ENCODE measurements at regions not wholly inside any gene's neighbourhood (a gene's known extent, or its start where the extent isn't known, plus 50 kb on each side); places are given as distances from the start of the nearest gene placed in this dataset.

DNA sequence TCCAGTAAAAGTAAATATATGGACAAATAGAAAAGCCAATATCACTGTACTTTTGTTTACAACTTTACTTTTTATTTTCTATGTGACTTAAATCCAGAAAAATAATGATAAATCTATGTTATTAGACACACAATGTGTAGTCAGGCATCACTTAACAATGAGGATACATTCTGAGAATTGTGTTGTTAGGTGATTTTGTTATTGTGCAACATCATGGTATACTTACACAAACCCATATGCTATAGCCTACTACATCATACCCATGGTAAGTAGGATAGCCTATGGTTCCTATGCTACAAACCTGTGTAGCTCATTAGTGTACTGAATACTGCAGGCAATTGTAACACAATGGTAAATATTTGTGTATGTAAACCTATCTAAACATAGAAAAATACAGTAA, 781.7 kb upstream of the GHITM start:
- H3K27ac Mint-ChIP-seq, result no peak overlapping the region
- H3K27me3 Mint-ChIP-seq (ENCODE audit: low read depth, poor library complexity), result no peaks in the 10 kb centered on the region
- TF ChIP-seq CTCF (IDR thresholded peaks at IDR 0.05), result no peak
- no peaks in the 10 kb centered on the region for H3K36me3 Mint-ChIP-seq (ENCODE audit: low read depth)
- no peak for DNase-seq
- H3K4me3 Mint-ChIP-seq, result no peak overlapping the region
- peaks cover 54% of the 10 kb centered on the region for H3K9me3 Mint-ChIP-seq
- H3K4me1 Mint-ChIP-seq, result no peaks in the 10 kb centered on the region

DNA sequence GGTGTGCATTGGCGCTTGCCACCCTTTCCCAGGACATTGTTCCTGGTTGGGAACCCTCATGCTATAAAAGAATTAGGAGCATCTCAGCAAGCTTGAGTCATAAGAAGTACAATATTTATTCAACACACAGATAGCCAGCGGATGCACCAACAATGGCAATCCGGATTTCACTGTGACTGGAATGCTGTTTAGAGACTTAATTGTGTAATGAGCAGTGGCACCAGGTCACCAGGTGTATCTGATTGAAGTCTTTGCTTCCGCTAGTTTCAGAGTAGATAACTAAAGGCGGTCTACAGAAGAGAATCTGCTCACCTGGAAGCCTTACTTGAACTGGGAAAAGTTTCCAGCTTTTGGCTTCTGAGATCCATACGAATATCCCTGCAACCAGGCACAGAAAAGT, 772.3 kb upstream of the GHITM start:
- Mint-ChIP-seq H3K36me3 (ENCODE audit: low read depth) (no peaks in the 10 kb centered on the region), H3K9me3 (peaks cover 6% of the 10 kb centered on the region), H3K27me3 (ENCODE audit: low read depth, poor library complexity) (no peaks in the 10 kb centered on the region), H3K4me1 (no peaks in the 10 kb centered on the region), H3K27ac (no peak overlapping the region), H3K4me3 (no peak overlapping the region)
- DNase-seq, result no peak
- no peak for TF ChIP-seq CTCF (IDR thresholded peaks at IDR 0.05)

GRCh38 chr10:83371696-83372490, 767.4 kb upstream of the GHITM start:
- H3K27ac Mint-ChIP-seq, result no peak overlapping the region
- DNase-seq, result no peak

GRCh38 chr10:83372646-83373045, 766.7 kb upstream of the GHITM start:
- H3K4me1 Mint-ChIP-seq, result no peaks in the 10 kb centered on the region
- H3K36me3 Mint-ChIP-seq (ENCODE audit: low read depth), result no peaks in the 10 kb centered on the region
- TF ChIP-seq CTCF (IDR thresholded peaks at IDR 0.05), result no peak
- DNase-seq, result no peak
- no peak overlapping the region for H3K27ac Mint-ChIP-seq
- H3K4me3 Mint-ChIP-seq, result no peak overlapping the region
- no peaks in the 10 kb centered on the region for H3K27me3 Mint-ChIP-seq (ENCODE audit: low read depth, poor library complexity)
- no peaks in the 10 kb centered on the region for H3K9me3 Mint-ChIP-seq

More at GRCh38 chr10:83371696-83372490, 767.4 kb upstream of the GHITM start:
- Mint-ChIP-seq H3K36me3 (ENCODE audit: low read depth) (no peaks in the 10 kb centered on the region), H3K4me3 (no peak overlapping the region), H3K27me3 (ENCODE audit: low read depth, poor library complexity) (no peaks in the 10 kb centered on the region), H3K9me3 (no peaks in the 10 kb centered on the region), H3K4me1 (no peaks in the 10 kb centered on the region)
- no peak for TF ChIP-seq CTCF (IDR thresholded peaks at IDR 0.05)

GRCh38 chr10:83373671-83374070, 765.6 kb upstream of the GHITM start:
- no peak overlapping the region for H3K4me3 Mint-ChIP-seq
- peak; percentile 4 for DNase-seq
- TF ChIP-seq CTCF (IDR thresholded peaks at IDR 0.05), result peak; percentile 23
- H3K9me3 Mint-ChIP-seq, result no peaks in the 10 kb centered on the region
- no peak overlapping the region for H3K27ac Mint-ChIP-seq
- H3K4me1 Mint-ChIP-seq, result no peaks in the 10 kb centered on the region
- no peaks in the 10 kb centered on the region for H3K27me3 Mint-ChIP-seq (ENCODE audit: low read depth, poor library complexity)
- no peaks in the 10 kb centered on the region for H3K36me3 Mint-ChIP-seq (ENCODE audit: low read depth)

GRCh38 chr10:83374741-83375140, 764.6 kb upstream of the GHITM start:
- no peaks in the 10 kb centered on the region for H3K4me1 Mint-ChIP-seq

More at GRCh38 chr10:83374741-83375140, 764.6 kb upstream of the GHITM start:
- Mint-ChIP-seq H3K27ac (no peak overlapping the region), H3K4me3 (no peak overlapping the region), H3K27me3 (ENCODE audit: low read depth, poor library complexity) (no peaks in the 10 kb centered on the region), H3K36me3 (ENCODE audit: low read depth) (no peaks in the 10 kb centered on the region), H3K9me3 (no peaks in the 10 kb centered on the region)
- no peak for DNase-seq
- TF ChIP-seq CTCF (IDR thresholded peaks at IDR 0.05), result no peak
